HEK293 (cell line): ENCODE measurements at regions not wholly inside any gene's neighbourhood (a gene's known extent, or its start where the extent isn't known, plus 50 kb on each side); places are given as distances from the start of the nearest gene placed in this dataset.

Source experiments
- CTCF ChIA-PET: fragments of 350-600 bp; formaldehyde crosslinking; extraction: SDS; loops from one replicate; lab custom pipeline; 2021; ENCODE audit warnings: antibody characterized with exemption; lab: Yijun Ruan, JAX
- POLR2A ChIA-PET: fragments of 300-600 bp; formaldehyde crosslinking; extraction: SDS; loops from one replicate; lab custom pipeline; 2020; ENCODE audit warnings: antibody characterized with exemption, inconsistent platforms; lab: Yijun Ruan, JAX
- H3K27ac ChIP-seq: fragments of 200-500 bp; sonication (Bioruptor generic); 2 replicates; pipeline ENCODE4 v1.5.1; 2014; ENCODE audit warnings: low read depth, low read length, control low read depth, inconsistent platforms; ENCODE audit errors: extremely low read depth
- H3K36me3 ChIP-seq, 2 experiments: fragments of 200-500 bp in 1 of 2; sonication (Bioruptor generic) in 1 of 2; 1 replicate in 1 of 2; 2 replicates in 1 of 2; pipeline ENCODE4 v1.5.1; 2014 to 2017; ENCODE audit warnings: inconsistent platforms in 2 of 2, low read length in 2 of 2; ENCODE audit not compliant: control insufficient read depth in 2 of 2, insufficient read depth in 1 of 2
- H3K4me1 ChIP-seq: fragments of 200-500 bp; sonication (Bioruptor generic); 2 replicates; pipeline ENCODE4 v1.5.1; 2014; ENCODE audit warnings: mild to moderate bottlenecking, low read length, inconsistent platforms; ENCODE audit not compliant: control insufficient read depth, insufficient read depth
- H3K4me3 ChIP-seq: 2 replicates; pipeline ENCODE4 v1.5.1; 2011; ENCODE audit warnings: low read depth, mild to moderate bottlenecking, control low read depth, low read length, moderate library complexity
- H3K9me3 ChIP-seq: fragments of 200-500 bp; sonication (Bioruptor generic); 2 replicates; pipeline ENCODE4 v1.5.1; 2014; ENCODE audit warnings: low read depth, low read length, inconsistent platforms; ENCODE audit not compliant: control insufficient read depth, insufficient read depth
- HIC1 ChIP-seq: fragments of 450-650 bp; formaldehyde crosslinking; IDR thresholded peaks from 2 replicates; pipeline ENCODE4 v1.5.1; 2016; ENCODE audit warnings: missing biosample characterization, missing genetic modification characterization
- IKZF3 ChIP-seq: fragments of 450-650 bp; IDR thresholded peaks from 2 replicates; pipeline ENCODE4 v1.5.0; 2018; ENCODE audit warnings: missing biosample characterization, mild to moderate bottlenecking, missing genetic modification characterization, moderate library complexity
- OSR2 ChIP-seq: fragments of 450-650 bp; formaldehyde crosslinking; IDR thresholded peaks from 2 replicates; pipeline ENCODE4 v1.5.1; 2016; ENCODE audit warnings: missing biosample characterization, missing genetic modification characterization
- PATZ1 ChIP-seq: fragments of 450-650 bp; formaldehyde crosslinking; IDR thresholded peaks from 2 replicates; pipeline ENCODE4 v1.5.1; 2016; ENCODE audit warnings: missing biosample characterization, missing genetic modification characterization
- ZBTB48 ChIP-seq: fragments of 450-650 bp; formaldehyde crosslinking; IDR thresholded peaks from 2 replicates; pipeline ENCODE4 v1.5.1; 2016; ENCODE audit warnings: missing biosample characterization, missing genetic modification characterization
- ZBTB8A ChIP-seq: fragments of 450-650 bp; formaldehyde crosslinking; IDR thresholded peaks from 2 replicates; pipeline ENCODE4 v1.5.1; 2016; ENCODE audit warnings: missing biosample characterization, missing genetic modification characterization
- ZEB2 ChIP-seq: fragments of 450-650 bp; formaldehyde crosslinking; IDR thresholded peaks from 2 replicates; pipeline ENCODE4 v1.5.1; 2016; ENCODE audit warnings: missing biosample characterization, missing genetic modification characterization
- ZNF266 ChIP-seq: fragments of 450-650 bp; formaldehyde crosslinking; IDR thresholded peaks from 2 replicates; pipeline ENCODE4 v1.5.1; 2016; ENCODE audit warnings: missing biosample characterization, missing genetic modification characterization, low read depth
- ZNF311 ChIP-seq: fragments of 450-650 bp; formaldehyde crosslinking; IDR thresholded peaks from 2 replicates; pipeline ENCODE4 v1.5.1; 2017; ENCODE audit warnings: missing biosample characterization, missing genetic modification characterization, borderline replicate concordance
- ZNF341 ChIP-seq: fragments of 450-650 bp; formaldehyde crosslinking; IDR thresholded peaks from 2 replicates; pipeline ENCODE4; 2016; ENCODE audit warnings: low read depth, missing biosample characterization, missing genetic modification characterization
- ZNF362 ChIP-seq: fragments of 450-650 bp; formaldehyde crosslinking; IDR thresholded peaks from 2 replicates; pipeline ENCODE4 v1.5.1; 2016; ENCODE audit warnings: missing biosample characterization, missing genetic modification characterization
- ZNF37A ChIP-seq: fragments of 450-650 bp; IDR thresholded peaks from 2 replicates; pipeline ENCODE4 v1.5.1; 2018; ENCODE audit warnings: missing biosample characterization, missing genetic modification characterization
- ZNF394 ChIP-seq: fragments of 450-650 bp; formaldehyde crosslinking; IDR thresholded peaks from 2 replicates; pipeline ENCODE4 v1.5.1; 2016; ENCODE audit warnings: missing biosample characterization, missing genetic modification characterization, mild to moderate bottlenecking, moderate library complexity, borderline replicate concordance
- ZNF398 ChIP-seq: fragments of 450-650 bp; formaldehyde crosslinking; IDR thresholded peaks from 2 replicates; pipeline ENCODE4 v1.5.1; 2017; ENCODE audit warnings: missing biosample characterization, missing genetic modification characterization
- ZNF433 ChIP-seq: fragments of 450-650 bp; formaldehyde crosslinking; IDR thresholded peaks from 2 replicates; pipeline ENCODE4 v1.5.1; 2016; ENCODE audit warnings: missing biosample characterization, missing genetic modification characterization, low read depth
- ZNF529 ChIP-seq: fragments of 450-650 bp; formaldehyde crosslinking; IDR thresholded peaks from 2 replicates; pipeline ENCODE4 v1.5.1; 2017; ENCODE audit warnings: missing genetic modification characterization, missing biosample characterization; ENCODE audit not compliant: insufficient replicate concordance
- ZNF600 ChIP-seq: fragments of 450-650 bp; formaldehyde crosslinking; IDR thresholded peaks from 2 replicates; pipeline ENCODE4 v1.5.1; 2016; ENCODE audit warnings: missing biosample characterization, missing genetic modification characterization
- ZNF624 ChIP-seq: fragments of 450-650 bp; formaldehyde crosslinking; IDR thresholded peaks from 2 replicates; pipeline ENCODE4 v1.5.1; 2017; ENCODE audit warnings: missing biosample characterization, missing genetic modification characterization
- ZNF626 ChIP-seq: fragments of 450-650 bp; sonication (Bioruptor Pico); formaldehyde crosslinking; IDR thresholded peaks from 2 replicates; pipeline ENCODE4 v1.5.1; 2018; ENCODE audit warnings: missing biosample characterization, missing genetic modification characterization, inconsistent platforms
- ZNF704 ChIP-seq: fragments of 450-650 bp; formaldehyde crosslinking; IDR thresholded peaks from 2 replicates; pipeline ENCODE4 v1.5.1; 2016; ENCODE audit warnings: missing biosample characterization, missing genetic modification characterization
- ZNF747 ChIP-seq: fragments of 450-650 bp; formaldehyde crosslinking; IDR thresholded peaks from 2 replicates; pipeline ENCODE4 v1.5.1; 2016; ENCODE audit warnings: missing biosample characterization, missing genetic modification characterization
- ZNF843 ChIP-seq: fragments of 450-650 bp; formaldehyde crosslinking; IDR thresholded peaks from 2 replicates; pipeline ENCODE4 v1.5.1; 2016; ENCODE audit warnings: missing biosample characterization, missing genetic modification characterization
- ZSCAN18 ChIP-seq: fragments of 450-650 bp; formaldehyde crosslinking; IDR thresholded peaks from 2 replicates; pipeline ENCODE4 v1.5.1; 2016; ENCODE audit warnings: missing biosample characterization, missing genetic modification characterization
- TF ChIP-seq, protein P1 (sequence below): fragments of 450-650 bp; formaldehyde crosslinking; IDR thresholded peaks from 2 replicates; pipeline ENCODE4 v1.5.1; 2016; ENCODE audit warnings: missing biosample characterization, missing genetic modification characterization, low read depth
- TF ChIP-seq, protein P2 (sequence below): fragments of 450-650 bp; formaldehyde crosslinking; IDR thresholded peaks from 2 replicates; pipeline ENCODE4 v1.5.1; 2017; ENCODE audit warnings: missing biosample characterization, missing genetic modification characterization

DNA sequence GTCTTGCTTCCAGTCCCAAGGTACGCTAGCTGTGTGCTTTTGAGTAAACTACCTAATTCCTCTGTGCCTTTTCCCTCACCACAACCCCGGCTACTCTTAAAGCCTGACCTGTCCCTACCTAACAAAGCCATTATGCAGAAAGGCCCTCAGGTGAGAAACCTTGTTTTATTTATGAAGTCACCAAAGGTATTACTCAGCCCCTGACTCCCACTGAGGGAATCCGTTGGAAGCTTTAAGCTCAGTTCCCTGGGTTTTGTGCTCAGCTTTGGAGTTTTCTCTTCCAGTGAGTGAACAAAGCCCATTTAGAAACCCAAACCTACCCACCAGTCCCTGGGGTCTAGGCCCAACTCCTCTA lies 90.9 kb downstream of the APIP start (continued):
- TF ChIP-seq, protein P1, sequence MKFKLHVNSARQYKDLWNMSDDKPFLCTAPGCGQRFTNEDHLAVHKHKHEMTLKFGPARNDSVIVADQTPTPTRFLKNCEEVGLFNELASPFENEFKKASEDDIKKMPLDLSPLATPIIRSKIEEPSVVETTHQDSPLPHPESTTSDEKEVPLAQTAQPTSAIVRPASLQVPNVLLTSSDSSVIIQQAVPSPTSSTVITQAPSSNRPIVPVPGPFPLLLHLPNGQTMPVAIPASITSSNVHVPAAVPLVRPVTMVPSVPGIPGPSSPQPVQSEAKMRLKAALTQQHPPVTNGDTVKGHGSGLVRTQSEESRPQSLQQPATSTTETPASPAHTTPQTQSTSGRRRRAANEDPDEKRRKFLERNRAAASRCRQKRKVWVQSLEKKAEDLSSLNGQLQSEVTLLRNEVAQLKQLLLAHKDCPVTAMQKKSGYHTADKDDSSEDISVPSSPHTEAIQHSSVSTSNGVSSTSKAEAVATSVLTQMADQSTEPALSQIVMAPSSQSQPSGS (tag by site-specific recombination), result no peak
- TF ChIP-seq ZNF433 (tag by site-specific recombination), result no peak
- no peak for TF ChIP-seq ZNF362
- TF ChIP-seq OSR2 (tag by site-specific recombination), result no peak
- TF ChIP-seq ZSCAN18 (tag by site-specific recombination), result no peak

GRCh38 chr11:34824425-34824824 lies 91.8 kb downstream of the APIP start:
- no peaks in the 10 kb centered on the region for H3K9me3 ChIP-seq
- TF ChIP-seq ZNF600 (no peak), PATZ1 (tag by site-specific recombination) (no peak), IKZF3 (tag by site-specific recombination) (no peak), ZNF624 (tag by site-specific recombination) (no peak), ZNF394 (tag by site-specific recombination) (no peak), ZNF37A (tag by site-specific recombination) (no peak), ZNF266 (tag by site-specific recombination) (no peak), ZNF398 (tag by site-specific recombination) (no peak), ZNF529 (no peak), ZNF843 (tag by site-specific recombination) (no peak), ZEB2 (no peak), ZNF341 (no peak), ZBTB8A (tag by site-specific recombination) (no peak), ZBTB48 (tag by site-specific recombination) (no peak), ZNF311 (no peak), ZNF626 (no peak), ZNF747 (tag by site-specific recombination) (no peak), HIC1 (tag by site-specific recombination) (no peak), ZNF704 (tag by site-specific recombination) (no peak)
- TF ChIP-seq, protein P2, sequence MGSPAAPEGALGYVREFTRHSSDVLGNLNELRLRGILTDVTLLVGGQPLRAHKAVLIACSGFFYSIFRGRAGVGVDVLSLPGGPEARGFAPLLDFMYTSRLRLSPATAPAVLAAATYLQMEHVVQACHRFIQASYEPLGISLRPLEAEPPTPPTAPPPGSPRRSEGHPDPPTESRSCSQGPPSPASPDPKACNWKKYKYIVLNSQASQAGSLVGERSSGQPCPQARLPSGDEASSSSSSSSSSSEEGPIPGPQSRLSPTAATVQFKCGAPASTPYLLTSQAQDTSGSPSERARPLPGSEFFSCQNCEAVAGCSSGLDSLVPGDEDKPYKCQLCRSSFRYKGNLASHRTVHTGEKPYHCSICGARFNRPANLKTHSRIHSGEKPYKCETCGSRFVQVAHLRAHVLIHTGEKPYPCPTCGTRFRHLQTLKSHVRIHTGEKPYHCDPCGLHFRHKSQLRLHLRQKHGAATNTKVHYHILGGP (tag by site-specific recombination), result no peak
- H3K4me1 ChIP-seq, result no peaks in the 10 kb centered on the region
- H3K27ac ChIP-seq, result no peak overlapping the region
- CTCF ChIA-PET, result interaction anchor here (0.6 kb wide), 1 partner anchor 458 kb away, joined by 5 read pairs; no protein-coding TSS in a partner anchor
- no peak overlapping the region for H3K4me3 ChIP-seq
- POLR2A ChIA-PET, result no interaction called here
- H3K36me3 ChIP-seq, result no peaks in the 10 kb centered on the region
